ENCODE measurements at regions not wholly inside any gene's neighbourhood (a gene's known extent, or its start where the extent isn't known, plus 50 kb on each side); places are given as distances from the start of the nearest gene placed in this dataset.

DNA sequence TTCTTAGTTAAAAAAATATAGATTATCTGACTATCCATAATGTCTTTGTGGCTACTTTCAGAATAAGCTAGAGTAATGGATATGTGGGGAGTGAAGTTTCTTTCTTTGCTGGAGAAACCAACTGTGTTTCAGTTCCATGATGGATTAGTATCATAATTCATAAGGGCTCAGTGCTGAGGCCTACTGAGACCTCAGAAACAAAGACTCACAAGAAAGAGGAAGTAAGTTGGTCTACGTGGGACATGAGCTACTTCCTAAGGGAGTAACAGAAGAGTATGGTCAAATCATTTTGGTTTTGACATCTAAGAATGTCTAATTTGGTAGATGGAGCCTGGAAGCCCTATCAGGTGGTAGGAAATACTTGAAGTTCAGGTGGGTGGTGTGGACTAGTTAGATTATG, 99.0 kb upstream of the HTR2A start:
- TF ChIP-seq, protein P1, sequence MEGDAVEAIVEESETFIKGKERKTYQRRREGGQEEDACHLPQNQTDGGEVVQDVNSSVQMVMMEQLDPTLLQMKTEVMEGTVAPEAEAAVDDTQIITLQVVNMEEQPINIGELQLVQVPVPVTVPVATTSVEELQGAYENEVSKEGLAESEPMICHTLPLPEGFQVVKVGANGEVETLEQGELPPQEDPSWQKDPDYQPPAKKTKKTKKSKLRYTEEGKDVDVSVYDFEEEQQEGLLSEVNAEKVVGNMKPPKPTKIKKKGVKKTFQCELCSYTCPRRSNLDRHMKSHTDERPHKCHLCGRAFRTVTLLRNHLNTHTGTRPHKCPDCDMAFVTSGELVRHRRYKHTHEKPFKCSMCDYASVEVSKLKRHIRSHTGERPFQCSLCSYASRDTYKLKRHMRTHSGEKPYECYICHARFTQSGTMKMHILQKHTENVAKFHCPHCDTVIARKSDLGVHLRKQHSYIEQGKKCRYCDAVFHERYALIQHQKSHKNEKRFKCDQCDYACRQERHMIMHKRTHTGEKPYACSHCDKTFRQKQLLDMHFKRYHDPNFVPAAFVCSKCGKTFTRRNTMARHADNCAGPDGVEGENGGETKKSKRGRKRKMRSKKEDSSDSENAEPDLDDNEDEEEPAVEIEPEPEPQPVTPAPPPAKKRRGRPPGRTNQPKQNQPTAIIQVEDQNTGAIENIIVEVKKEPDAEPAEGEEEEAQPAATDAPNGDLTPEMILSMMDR (IDR thresholded peaks at IDR 0.05): no peak
- no peak for TF ChIP-seq ZFX (IDR thresholded peaks at IDR 0.05; ENCODE audit: borderline replicate concordance)

All from 22Rv1 (cell line).